ENCODE measurements at regions not wholly inside any gene's neighbourhood (a gene's known extent, or its start where the extent isn't known, plus 50 kb on each side); places are given as distances from the start of the nearest gene placed in this dataset.

GRCh38 chr3:69446402-69447072, 60.6 kb upstream of the FRMD4B start:
- no peak for TF ChIP-seq REST (IDR thresholded peaks at IDR 0.05; ENCODE audit: insufficient read depth in 1 of 2, low read depth in 2 of 2, low read length in 2 of 2)
- TF ChIP-seq FOXP2 (optimal IDR thresholded peaks at IDR 0.05; ENCODE audit: borderline replicate concordance, extremely low read depth, extremely low read length, insufficient read depth) = no peak
- no peak for TF ChIP-seq TAF1 (IDR thresholded peaks at IDR 0.05; ENCODE audit: borderline replicate concordance, insufficient read depth, low read length)
- no peak for TF ChIP-seq SIN3A (IDR thresholded peaks at IDR 0.05; ENCODE audit: borderline replicate concordance, insufficient read depth, low read length)
- no peak for TF ChIP-seq POLR2AphosphoS5 (IDR thresholded peaks at IDR 0.05; ENCODE audit: low read depth, low read length)

GRCh38 chr3:69445498-69445897, 59.6 kb upstream of the FRMD4B start:
- TF ChIP-seq SIN3A (IDR thresholded peaks at IDR 0.05; ENCODE audit: borderline replicate concordance, insufficient read depth, low read length) (no peak), FOXP2 (optimal IDR thresholded peaks at IDR 0.05; ENCODE audit: borderline replicate concordance, extremely low read depth, extremely low read length, insufficient read depth) (no peak), POLR2AphosphoS5 (IDR thresholded peaks at IDR 0.05; ENCODE audit: low read depth, low read length) (no peak), TAF1 (IDR thresholded peaks at IDR 0.05; ENCODE audit: borderline replicate concordance, insufficient read depth, low read length) (no peak), REST (IDR thresholded peaks at IDR 0.05; ENCODE audit: insufficient read depth in 1 of 2, low read depth in 2 of 2, low read length in 2 of 2) (no peak)

GRCh38 chr3:69445024-69445423, 59.1 kb upstream of the FRMD4B start:
- TF ChIP-seq POLR2AphosphoS5 (IDR thresholded peaks at IDR 0.05; ENCODE audit: low read depth, low read length) (no peak), SIN3A (IDR thresholded peaks at IDR 0.05; ENCODE audit: borderline replicate concordance, insufficient read depth, low read length) (no peak), FOXP2 (optimal IDR thresholded peaks at IDR 0.05; ENCODE audit: borderline replicate concordance, extremely low read depth, extremely low read length, insufficient read depth) (no peak), REST (IDR thresholded peaks at IDR 0.05; ENCODE audit: insufficient read depth in 1 of 2, low read depth in 2 of 2, low read length in 2 of 2) (no peak), TAF1 (IDR thresholded peaks at IDR 0.05; ENCODE audit: borderline replicate concordance, insufficient read depth, low read length) (no peak)

- TF ChIP-seq TAF1 (IDR thresholded peaks at IDR 0.05; ENCODE audit: borderline replicate concordance, insufficient read depth, low read length) (no peak), REST (IDR thresholded peaks at IDR 0.05; ENCODE audit: insufficient read depth in 1 of 2, low read depth in 2 of 2, low read length in 2 of 2) (no peak), POLR2AphosphoS5 (IDR thresholded peaks at IDR 0.05; ENCODE audit: low read depth, low read length) (no peak), SIN3A (IDR thresholded peaks at IDR 0.05; ENCODE audit: borderline replicate concordance, insufficient read depth, low read length) (no peak), FOXP2 (optimal IDR thresholded peaks at IDR 0.05; ENCODE audit: borderline replicate concordance, extremely low read depth, extremely low read length, insufficient read depth) (no peak)
These were observed 57.6 kb upstream of the FRMD4B start for GRCh38 chr3:69443457-69443920.

All from PFSK-1 (cell line).